HEK293T (cell line): ENCODE measurements at regions not wholly inside any gene's neighbourhood (a gene's known extent, or its start where the extent isn't known, plus 50 kb on each side); places are given as distances from the start of the nearest gene placed in this dataset.

Experiments used
- ARNT ChIP-seq: fragments of 450-650 bp; IDR thresholded peaks from 2 replicates; pipeline ENCODE4 v1.6.1; 2017; ENCODE audit warnings: mild to moderate bottlenecking
- BHLHE40 ChIP-seq: fragments of 450-650 bp; IDR thresholded peaks from 2 replicates; pipeline ENCODE4 v1.6.1; 2016; ENCODE audit warnings: mild to moderate bottlenecking, moderate library complexity, borderline replicate concordance
- ELF4 ChIP-seq: fragments of 450-650 bp; IDR thresholded peaks from 2 replicates; pipeline ENCODE4 v1.6.1; 2017; ENCODE audit warnings: antibody characterized with exemption
- FOXA1 ChIP-seq: fragments of 450-650 bp; IDR thresholded peaks from 2 replicates; pipeline ENCODE4 v1.6.1; 2016; ENCODE audit warnings: mild to moderate bottlenecking
- FOXK2 ChIP-seq: fragments of 450-650 bp; IDR thresholded peaks from 2 replicates; pipeline ENCODE4 v1.6.1; 2016; ENCODE audit warnings: mild to moderate bottlenecking
- FOXM1 ChIP-seq: fragments of 450-650 bp; IDR thresholded peaks from 2 replicates; pipeline ENCODE4 v1.6.1; 2017; ENCODE audit warnings: mild to moderate bottlenecking, borderline replicate concordance
- HDGF ChIP-seq: fragments of 450-650 bp; IDR thresholded peaks from 2 replicates; pipeline ENCODE4 v1.6.1; 2017; ENCODE audit warnings: antibody characterized with exemption, borderline replicate concordance
- L3MBTL2 ChIP-seq: fragments of 450-650 bp; conservative IDR thresholded peaks from 2 replicates; pipeline ENCODE4 v1.6.1; 2016; ENCODE audit warnings: mild to moderate bottlenecking
- SP1 ChIP-seq: fragments of 450-650 bp; IDR thresholded peaks from 2 replicates; pipeline ENCODE4 v1.6.1; 2017
- TARDBP ChIP-seq: fragments of 450-650 bp; IDR thresholded peaks from 2 replicates; pipeline ENCODE4 v1.6.1; 2016
- ZNF384 ChIP-seq: fragments of 450-650 bp; IDR thresholded peaks from 2 replicates; pipeline ENCODE4 v1.6.1; 2016
- TF ChIP-seq, protein P1 (sequence below): fragments of 450-650 bp; IDR thresholded peaks from 2 replicates; pipeline ENCODE4 v1.6.1; 2016

DNA sequence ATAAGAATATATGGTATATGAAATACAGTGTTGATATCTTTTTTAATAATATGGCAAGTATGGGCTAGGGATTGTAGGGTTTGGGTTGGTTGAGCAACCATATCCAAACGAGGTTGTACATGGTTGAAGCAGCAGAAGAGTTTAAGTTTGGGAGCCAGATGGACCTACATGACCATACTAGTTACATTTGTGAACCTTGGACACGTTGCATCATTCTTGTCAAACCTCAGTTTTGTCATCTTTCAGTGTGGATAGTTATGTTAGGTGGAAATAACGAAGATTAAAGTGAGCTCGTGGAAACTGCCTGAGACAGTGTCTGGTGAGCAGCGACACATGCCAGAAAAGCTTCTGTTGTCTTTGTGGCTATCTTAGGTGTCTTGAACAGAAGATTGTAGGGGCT lies 307.1 kb upstream of the KIRREL3 start:
- TF ChIP-seq FOXA1: no peak
- TF ChIP-seq SP1: no peak
- no peak for TF ChIP-seq FOXK2
- no peak for TF ChIP-seq BHLHE40
- TF ChIP-seq, protein P1, sequence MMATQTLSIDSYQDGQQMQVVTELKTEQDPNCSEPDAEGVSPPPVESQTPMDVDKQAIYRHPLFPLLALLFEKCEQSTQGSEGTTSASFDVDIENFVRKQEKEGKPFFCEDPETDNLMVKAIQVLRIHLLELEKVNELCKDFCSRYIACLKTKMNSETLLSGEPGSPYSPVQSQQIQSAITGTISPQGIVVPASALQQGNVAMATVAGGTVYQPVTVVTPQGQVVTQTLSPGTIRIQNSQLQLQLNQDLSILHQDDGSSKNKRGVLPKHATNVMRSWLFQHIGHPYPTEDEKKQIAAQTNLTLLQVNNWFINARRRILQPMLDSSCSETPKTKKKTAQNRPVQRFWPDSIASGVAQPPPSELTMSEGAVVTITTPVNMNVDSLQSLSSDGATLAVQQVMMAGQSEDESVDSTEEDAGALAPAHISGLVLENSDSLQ: no peak
- no peak for TF ChIP-seq FOXM1
- TF ChIP-seq HDGF: no peak
- TF ChIP-seq ARNT: no peak
- TF ChIP-seq ZNF384: no peak
- no peak for TF ChIP-seq ELF4
- no peak for TF ChIP-seq L3MBTL2
- no peak for TF ChIP-seq TARDBP
